ENCODE measurements at regions not wholly inside any gene's neighbourhood (a gene's known extent, or its start where the extent isn't known, plus 50 kb on each side); places are given as distances from the start of the nearest gene placed in this dataset.

- TF ChIP-seq SP2 (CRISPR knock-in tag; IDR thresholded peaks at IDR 0.05): no peak
- no peak for TF ChIP-seq HNRNPUL1 (IDR thresholded peaks at IDR 0.05; ENCODE audit: low read depth, low read length)
- no peak for TF ChIP-seq ZNF224 (CRISPR knock-in tag; IDR thresholded peaks at IDR 0.05)
- no peak for TF ChIP-seq ZNF639 (CRISPR knock-in tag; conservative IDR thresholded peaks at IDR 0.05)
- TF ChIP-seq ZNF263 (CRISPR knock-in tag; IDR thresholded peaks at IDR 0.05): no peak
- TF ChIP-seq TOE1 (CRISPR knock-in tag; IDR thresholded peaks at IDR 0.05): no peak
- no peak for TF ChIP-seq PHB2 (IDR thresholded peaks at IDR 0.05; ENCODE audit: partially characterized antibody)
- no peak for TF ChIP-seq ZNF530 (CRISPR knock-in tag; IDR thresholded peaks at IDR 0.05; ENCODE audit: low read depth)
- no peak for TF ChIP-seq HOXD1 (CRISPR knock-in tag; IDR thresholded peaks at IDR 0.05)
- TF ChIP-seq MAX (IDR thresholded peaks at IDR 0.05): no peak
- no peak for TF ChIP-seq THYN1 (CRISPR knock-in tag; IDR thresholded peaks at IDR 0.05; ENCODE audit: borderline replicate concordance, low read depth)
- TF ChIP-seq ZNF672 (CRISPR knock-in tag; IDR thresholded peaks at IDR 0.05): no peak
- no peak for TF ChIP-seq DMAP1 (CRISPR knock-in tag; IDR thresholded peaks at IDR 0.05)
- TF ChIP-seq MBNL3 (CRISPR knock-in tag; conservative IDR thresholded peaks at IDR 0.05): no peak
- TF ChIP-seq ZNF609 (CRISPR knock-in tag; IDR thresholded peaks at IDR 0.05; ENCODE audit: borderline replicate concordance): peak; percentile 63; the same call in 1 of the 2 replicates
- TF ChIP-seq ZNF761 (CRISPR knock-in tag; conservative IDR thresholded peaks at IDR 0.05): no peak
- TF ChIP-seq, protein P1, sequence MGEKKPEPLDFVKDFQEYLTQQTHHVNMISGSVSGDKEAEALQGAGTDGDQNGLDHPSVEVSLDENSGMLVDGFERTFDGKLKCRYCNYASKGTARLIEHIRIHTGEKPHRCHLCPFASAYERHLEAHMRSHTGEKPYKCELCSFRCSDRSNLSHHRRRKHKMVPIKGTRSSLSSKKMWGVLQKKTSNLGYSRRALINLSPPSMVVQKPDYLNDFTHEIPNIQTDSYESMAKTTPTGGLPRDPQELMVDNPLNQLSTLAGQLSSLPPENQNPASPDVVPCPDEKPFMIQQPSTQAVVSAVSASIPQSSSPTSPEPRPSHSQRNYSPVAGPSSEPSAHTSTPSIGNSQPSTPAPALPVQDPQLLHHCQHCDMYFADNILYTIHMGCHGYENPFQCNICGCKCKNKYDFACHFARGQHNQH (CRISPR knock-in tag; IDR thresholded peaks at IDR 0.05): no peak
- no peak for TF ChIP-seq ZNF772 (CRISPR knock-in tag; IDR thresholded peaks at IDR 0.05)
- TF ChIP-seq SKIL (CRISPR knock-in tag; IDR thresholded peaks at IDR 0.05; ENCODE audit: borderline replicate concordance): no peak
Measured at GRCh38 chr14:101495827-101496775, 65.2 kb upstream of the DIO3 start (continued).
